ENCODE measurements at regions not wholly inside any gene's neighbourhood (a gene's known extent, or its start where the extent isn't known, plus 50 kb on each side); places are given as distances from the start of the nearest gene placed in this dataset.
"Not testable (repeated sequence)": the region's sequence is repeated elsewhere in the genome, so short reads cannot be mapped to it uniquely, and the experiment has no call there.

DNA sequence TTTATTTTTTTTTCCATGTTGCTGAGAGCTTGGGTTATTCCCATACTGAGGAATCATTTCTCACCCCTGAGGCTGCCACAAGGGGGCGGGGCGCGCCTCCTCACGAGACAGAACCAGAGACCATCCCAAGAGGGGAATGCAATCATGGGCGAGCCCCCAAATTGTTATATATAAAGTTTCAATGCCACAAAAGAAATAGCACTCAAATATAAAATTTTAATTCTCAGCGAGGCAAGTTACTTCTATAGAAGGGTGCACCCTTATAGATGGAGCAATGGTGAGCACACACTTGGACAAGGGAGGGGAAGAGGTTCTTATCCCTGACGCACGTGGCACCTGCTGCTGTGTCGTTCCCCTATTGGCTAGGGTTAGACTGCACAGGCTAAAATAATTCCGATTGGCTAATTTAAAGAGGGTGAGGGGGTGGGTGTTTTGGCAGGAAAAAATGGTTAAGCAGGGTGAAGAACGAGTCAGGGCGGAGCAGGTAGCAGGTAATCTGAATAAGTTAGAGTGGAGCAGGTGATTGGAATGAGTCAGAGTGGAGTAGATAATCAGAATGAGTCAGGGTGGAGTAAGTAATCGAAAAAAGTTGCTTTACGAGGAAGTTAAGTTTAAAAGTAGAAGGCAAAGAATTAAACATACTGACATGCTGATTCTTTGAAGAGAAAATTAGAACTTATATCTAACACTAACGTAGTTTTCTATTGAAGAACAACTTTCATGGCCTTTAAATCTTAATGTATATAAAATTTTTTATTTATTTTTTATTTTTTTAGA lies 177.5 kb downstream of the MTCL1 start:
- DNase-seq (ENCODE audit: low spot score) = no peak

DNA sequence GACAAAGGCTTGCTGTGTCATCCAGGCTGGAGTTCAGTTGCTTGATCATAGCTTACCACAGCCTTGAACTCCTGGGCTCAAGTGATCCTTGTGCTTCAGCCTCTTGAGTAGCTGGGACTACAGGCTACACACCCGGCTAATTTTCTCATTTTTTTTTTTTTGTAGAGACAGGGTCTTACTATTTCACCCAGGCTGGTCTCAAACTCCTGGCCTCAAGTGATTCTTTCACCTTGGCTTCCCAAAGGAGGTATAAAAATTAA lies 178.0 kb downstream of the MTCL1 start:
- no peak for DNase-seq (ENCODE audit: low spot score)

DNA sequence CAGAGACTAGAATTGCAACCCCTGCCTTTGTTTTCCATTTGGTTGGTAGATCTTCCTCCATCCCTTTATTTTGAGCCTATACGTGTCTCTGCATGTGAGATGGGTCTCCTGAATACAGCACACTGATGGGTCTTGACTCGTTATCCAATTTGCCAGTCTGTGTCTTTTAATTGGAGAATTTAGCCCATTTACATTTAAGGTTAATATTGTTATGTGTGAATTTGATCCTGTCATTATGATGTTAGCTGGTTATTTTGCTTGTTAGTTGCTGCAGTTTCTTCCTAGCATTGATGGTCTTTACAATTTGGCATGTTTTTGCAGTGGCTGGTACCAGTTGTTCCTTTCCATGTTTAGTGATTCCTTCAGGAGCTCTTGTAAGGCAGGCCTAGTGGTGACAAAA lies 182.5 kb downstream of the MTCL1 start:
- not testable (repeated sequence) for DNase-seq (ENCODE audit: low spot score)

DNA sequence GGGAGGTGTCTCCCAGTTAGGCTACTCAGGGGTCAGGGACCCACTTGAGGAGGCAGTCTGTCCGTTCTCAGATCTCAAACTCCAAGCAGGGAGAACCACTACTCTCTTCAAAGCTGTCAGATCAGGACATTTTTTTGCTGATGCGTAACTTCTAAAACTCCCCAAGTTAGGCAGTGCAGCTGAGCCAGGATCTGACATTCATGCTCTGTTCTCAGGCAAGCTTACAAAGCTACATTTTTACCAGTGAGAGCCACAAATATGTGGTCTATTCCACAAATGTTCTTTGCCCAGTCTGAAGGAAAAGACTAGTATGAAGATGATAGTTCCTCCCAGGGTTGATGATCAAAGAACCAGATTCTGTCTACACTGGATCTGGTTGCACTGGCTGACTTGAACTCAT lies 184.1 kb downstream of the MTCL1 start:
- no peak for DNase-seq (ENCODE audit: low spot score)

DNA sequence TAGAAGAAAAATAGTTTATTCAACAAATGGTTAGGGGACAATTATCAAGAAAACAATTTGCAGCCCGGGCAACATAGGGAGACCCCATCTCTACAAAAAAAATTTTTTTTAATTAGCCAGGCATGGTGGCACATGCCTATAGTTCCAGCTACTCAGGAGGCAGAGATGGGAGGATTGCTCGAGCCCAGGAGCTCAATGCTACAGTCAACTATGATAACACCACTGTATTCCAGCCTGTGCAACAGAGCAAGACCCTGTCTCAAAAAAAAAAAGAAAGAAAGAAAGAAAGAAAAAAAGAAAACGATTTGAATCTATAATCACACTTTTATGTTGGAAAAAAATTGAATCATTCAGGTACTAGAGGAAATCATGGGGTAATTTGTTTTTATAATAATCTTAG lies 185.1 kb downstream of the MTCL1 start:
- DNase-seq (ENCODE audit: low spot score) = not testable (repeated sequence)

DNA sequence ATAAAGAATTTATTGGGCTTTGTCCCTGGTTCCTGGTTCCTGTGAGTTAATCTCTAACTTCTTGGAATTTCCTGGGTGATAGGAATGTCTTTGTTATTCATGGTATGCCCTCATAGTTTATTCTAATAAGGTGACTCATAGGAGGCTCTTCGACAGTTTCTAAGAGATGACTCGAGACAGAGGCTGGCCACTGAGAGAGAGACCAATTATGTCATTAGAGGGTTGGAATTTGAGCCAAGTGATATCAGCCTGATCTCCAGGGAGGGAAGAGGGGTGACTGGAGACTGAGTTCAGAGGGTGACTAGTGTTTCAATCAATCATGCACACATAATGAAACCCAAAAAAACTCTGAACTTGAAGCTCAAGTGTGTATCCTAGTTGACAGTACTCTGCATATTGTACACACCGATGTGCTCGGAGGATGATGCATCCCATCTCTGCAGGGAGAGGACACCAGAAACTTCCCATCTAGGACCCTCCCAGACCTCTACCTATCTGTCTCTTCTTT lies 185.7 kb downstream of the MTCL1 start:
- DNase-seq (ENCODE audit: low spot score) = no peak

DNA sequence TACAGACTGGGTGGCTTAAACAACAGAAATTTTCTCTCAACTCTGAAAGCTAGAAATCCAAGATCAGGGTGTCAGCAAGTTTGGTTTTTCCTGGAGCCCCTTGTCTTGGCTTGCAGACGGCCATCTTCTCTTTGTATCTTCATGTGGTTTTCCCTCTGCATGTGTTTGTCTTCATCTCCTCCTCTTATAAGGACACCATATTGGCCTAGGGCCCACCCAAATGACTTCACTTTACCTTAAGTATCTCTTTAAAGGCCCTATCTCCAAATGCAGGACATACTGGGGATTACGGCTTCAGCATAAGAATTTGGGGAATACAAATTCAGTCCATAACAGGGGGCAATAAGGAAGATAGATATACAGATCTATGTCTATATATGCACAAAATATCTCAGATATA lies 187.9 kb downstream of the MTCL1 start:
- DNase-seq (ENCODE audit: low spot score) = no peak

DNA sequence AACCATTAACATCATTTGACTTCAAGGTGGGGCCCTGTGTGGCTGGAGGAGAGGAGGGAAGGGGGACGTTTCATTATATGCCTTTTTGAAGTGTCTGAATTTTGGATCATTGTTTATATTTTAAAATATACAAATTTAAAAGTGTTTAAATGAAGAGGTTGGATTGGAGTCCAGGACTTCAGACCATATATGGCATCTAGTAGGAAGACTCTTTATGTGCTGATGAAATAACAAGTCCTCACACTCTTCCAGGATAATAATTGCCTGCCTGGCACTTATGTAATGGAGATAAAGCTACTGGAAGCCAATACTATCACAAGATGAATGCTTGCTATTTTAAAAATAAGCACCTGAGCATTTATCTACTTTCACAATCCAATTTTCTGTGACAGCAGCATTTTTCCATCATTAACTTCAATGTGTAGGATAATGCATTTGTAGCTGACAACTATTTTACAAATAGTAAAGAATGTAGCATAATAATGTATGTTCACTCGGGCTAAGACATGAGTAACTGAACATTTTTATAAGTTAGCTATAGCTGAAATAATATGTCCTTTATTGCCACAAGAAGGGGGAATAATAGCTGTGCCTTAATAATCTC lies 188.4 kb downstream of the MTCL1 start:
- peak; percentile 2 for DNase-seq (ENCODE audit: low spot score)

DNA sequence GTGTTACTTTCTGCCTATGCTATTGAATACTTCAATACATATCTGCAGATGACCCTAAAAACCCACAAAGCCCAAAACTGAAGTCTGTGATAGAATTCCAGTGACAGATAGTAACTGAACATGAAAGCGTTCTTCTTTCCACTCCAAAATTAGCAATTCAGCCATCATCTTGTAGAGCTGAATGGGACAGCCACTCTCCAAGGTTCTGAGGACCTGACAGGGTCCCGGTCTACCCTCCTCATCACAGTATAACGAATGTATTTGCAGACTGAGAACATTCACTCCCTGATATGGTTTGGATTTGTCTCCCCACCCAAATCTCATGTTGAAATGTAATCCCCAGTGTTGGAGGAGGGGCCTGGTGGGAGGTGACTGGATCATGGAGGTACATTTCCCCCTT lies 189.5 kb downstream of the MTCL1 start:
- no peak for DNase-seq (ENCODE audit: low spot score)

DNA sequence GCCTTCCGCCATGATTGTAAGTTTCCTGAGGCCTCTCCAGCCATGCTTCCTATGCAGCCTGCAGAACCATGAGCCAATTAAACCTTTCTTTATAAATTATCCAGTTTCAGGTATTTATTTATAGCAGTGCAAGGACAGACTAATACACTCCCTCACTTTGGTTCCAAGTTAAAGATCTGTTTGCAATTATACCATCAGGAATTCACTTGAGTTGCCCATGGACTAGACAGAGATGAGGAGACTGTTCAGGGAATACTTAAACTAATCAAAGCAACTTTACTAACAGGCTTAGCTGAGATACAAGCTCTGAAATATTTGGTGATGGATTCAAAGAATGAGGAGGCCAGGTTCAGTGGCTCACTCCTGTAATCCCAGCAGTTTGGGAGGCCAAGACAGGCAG lies 190.0 kb downstream of the MTCL1 start:
- DNase-seq (ENCODE audit: low spot score) = no peak

DNA sequence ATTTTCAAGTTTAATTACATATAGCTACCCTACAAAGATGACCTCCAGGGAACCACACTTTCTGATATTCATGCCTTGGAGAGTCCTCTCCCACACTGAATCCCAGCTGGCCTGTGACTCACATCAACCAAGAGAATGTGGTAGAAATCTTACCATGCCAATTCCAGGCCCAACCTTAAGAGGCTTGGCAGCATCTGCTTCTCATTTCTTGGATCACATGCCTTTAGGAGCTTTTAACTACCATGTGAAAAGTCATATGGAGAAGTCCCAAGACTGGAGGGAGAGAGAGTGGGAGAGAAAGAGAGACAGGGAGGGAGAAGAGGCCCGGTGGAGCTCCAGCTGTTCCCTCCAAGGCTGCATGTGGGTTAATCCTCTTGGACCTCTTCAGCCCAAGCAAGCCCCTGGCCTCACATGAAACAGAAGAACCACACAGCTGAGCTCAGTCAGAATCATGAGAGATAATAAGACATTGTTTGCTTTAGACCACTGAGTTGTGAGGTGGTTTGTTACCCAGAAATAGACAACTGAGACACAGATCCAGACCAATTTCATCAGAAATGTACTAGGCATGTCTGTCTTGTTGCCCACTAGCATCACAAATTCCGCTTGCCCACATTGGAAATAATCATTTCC lies 190.7 kb downstream of the MTCL1 start:
- no peak for DNase-seq (ENCODE audit: low spot score)

DNA sequence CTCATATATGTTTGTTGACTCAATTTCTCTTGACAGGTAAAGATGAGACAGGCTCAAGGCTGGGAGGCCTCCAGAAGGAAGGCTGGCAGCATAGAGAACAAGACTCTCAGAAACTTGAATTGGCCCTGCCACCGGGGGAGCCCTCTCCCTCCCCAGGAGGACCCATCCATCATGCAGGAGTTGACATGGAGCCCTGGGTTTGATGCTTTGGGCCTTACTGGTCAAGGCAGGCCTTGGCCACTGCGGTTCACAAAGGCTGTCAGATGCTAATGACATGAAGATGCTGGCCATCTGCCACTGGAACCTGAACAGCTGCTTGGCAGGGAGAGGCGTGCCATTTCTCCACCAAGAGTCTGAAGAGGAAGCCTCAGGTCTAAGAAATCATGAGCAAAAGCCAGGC lies 193.6 kb downstream of the MTCL1 start:
- DNase-seq (ENCODE audit: low spot score) = no peak

DNA sequence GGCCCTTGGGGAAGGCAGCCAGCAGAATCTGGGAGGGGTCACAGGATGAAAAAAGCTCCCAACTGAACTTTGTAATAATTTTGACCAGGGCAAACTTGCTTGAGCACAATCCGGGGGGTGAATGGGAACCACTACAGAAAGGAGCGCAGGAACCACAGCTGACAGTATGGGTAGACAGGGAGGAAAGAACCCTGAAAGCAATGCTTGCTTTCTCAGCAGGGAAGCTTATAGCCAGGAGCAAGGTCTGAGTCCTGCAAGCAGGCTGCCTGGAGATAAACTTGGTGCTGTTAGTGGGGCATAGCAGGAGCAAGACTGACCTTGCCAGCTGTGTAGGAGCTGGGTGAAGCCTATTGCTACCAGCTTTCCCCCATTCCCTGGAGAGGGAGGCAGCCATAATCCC lies 195.2 kb downstream of the MTCL1 start:
- no peak for DNase-seq (ENCODE audit: low spot score)

DNA sequence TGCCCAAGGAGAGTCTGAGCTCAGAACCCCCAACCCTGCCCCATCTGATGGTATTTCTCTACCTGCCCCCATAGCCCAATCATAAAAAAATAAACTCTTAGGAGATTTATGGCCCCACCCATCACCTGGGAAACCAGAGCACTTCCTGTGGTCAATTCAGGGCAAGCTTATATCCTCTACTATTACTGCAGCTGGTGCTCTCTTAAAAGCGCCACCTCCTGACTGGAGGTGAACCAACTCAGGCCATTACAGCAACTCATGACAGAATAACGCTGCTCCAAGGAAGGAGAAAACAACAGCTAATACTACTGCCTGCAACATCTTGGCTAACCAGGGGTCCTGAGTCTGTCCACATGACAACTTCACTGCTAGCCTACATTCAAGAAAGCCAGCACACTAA lies 195.7 kb downstream of the MTCL1 start:
- no peak for DNase-seq (ENCODE audit: low spot score)

DNA sequence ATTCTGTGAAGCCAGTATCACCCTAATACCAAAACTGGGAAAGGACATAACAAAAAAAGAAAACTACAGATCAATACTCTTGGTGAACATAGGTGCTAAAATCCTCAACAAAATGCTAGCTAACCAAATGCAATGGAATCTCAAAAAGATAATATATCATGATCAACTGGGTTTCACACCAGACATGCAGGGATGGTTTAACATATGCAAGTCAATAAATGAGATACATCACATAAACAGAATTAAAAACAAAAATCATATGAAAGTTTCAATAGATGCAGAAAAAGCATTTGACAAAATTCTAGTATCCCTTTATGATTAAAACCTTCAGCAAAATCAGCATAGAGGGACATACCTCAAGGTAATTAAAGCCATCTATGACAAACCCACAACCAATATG lies 198.2 kb upstream of the NDUFV2 start:
- DNase-seq (ENCODE audit: low spot score) = no peak

DNA sequence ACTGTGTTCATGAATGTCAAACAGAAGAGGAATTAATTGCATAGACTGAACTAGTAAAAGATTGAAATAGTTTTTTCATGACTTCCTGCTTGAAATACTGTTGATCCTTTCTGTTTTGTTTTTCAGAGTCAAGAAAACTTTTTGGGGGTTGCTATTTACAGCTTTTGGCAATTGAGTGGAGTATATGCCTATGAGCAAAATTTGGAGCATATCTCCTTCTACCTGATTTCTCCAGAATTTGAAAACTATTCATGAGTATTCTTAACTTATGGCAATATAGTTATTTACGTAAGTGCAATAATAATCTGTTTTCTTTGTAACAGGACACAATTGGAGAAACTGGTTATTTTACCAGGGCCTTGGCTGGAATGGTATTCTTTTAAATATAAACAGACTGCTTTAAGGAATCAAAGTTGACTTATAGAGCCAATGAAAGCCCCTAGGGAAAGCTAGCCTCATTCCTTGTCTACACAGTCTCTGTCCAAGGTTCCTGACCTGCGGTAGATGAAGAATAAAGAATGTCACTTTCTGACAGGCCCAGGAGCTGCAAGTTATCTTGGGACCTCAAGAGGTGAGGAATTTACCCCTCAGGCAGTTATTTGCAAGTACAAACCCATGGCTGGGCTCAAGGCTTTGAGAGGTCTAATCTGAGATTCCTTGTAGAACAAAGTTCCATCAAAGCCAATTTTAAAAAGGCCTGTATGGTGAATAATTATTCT lies 193.5 kb upstream of the NDUFV2 start:
- DNase-seq (ENCODE audit: low spot score) = no peak

DNA sequence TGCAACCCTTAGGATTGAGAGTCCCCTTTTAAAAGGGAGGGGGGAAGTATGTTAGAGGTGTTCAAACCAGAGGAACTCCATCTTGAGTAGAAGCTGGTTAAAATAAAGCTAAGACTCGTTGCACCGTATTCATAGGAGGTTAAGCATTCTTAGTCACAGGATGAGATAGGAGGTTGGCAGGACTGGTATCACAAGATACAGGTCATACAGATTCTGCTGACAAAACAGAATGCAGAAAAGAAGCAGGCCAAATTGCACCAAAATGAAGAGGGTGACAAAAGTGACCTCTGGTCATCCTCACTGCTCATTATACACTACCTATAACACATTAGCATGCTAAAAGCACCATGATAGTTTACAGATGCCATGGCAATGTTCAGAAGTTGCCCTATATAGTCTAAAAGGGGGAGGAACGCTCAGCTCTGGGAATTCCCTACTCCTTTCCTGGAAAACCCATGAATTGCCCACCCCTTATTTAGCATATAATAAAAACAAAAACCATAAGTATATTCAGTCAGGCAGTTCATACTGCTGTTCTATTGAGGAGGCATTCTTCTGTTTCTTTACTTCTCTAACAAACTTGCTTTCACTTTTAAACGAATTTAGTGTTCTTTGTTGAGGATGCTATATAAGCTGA lies 192.2 kb upstream of the NDUFV2 start:
- DNase-seq (ENCODE audit: low spot score) = no peak

DNA sequence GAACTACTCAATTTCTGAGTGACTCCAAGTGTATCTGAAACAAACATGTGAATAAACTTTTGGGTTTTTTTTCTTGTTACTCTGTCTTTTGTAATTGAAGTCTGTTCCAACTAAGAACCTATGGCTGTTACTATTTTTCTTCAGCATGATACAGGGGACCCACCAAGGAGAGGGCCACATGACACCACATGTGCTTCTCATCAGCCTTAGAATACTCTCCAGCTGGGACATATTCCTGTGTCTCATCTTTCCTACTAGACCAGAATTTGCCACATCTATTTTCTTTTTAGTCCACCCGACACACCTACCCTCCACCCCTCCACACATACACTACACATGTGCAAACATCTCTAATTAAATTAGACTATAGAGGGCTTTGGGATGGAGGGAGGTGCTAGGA lies 191.7 kb upstream of the NDUFV2 start:
- no peak for DNase-seq (ENCODE audit: low spot score)

DNA sequence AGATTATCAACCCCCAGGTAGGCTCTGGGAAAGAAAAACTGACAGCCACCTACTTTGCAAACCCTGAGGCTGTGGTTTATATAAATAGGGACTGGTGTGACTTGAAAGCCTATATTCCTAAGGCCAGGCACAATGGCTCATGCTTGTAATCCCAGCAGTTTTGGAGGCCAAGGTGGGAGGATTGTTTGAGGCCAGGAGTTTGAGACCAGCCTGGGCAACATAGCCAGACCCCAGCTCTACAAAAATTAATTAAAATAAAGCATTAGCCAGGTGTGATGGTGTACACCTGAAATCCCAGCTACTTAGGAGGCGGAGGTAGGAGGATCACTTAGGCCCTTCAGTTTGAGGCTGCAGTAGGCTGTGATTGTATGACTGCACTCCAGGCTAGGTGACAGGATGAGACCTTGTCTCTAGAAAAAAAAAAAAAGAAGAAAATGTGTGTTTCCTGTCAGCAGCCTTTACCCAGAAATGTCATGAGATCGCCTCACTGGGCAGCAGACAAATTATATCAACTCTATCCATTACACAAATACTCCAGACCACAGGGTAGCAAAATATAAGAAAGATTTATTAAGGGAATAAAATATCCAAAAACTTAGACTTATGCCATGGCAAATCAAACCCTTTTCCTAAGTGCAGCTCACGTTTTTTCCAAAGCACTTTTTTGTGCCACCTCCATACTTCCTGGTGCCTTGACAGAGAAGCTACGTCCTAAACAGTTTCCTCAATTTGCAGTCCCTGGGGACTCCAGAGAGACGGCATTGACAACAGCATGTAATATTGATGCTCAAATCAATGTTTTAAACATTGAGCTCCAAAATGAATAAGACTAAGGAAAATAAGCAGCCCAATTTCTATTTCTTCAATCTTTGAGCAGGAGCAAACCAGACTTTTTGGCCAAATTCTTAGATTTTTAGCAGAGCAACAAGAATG lies 190.8 kb upstream of the NDUFV2 start:
- no peak for DNase-seq (ENCODE audit: low spot score)

DNA sequence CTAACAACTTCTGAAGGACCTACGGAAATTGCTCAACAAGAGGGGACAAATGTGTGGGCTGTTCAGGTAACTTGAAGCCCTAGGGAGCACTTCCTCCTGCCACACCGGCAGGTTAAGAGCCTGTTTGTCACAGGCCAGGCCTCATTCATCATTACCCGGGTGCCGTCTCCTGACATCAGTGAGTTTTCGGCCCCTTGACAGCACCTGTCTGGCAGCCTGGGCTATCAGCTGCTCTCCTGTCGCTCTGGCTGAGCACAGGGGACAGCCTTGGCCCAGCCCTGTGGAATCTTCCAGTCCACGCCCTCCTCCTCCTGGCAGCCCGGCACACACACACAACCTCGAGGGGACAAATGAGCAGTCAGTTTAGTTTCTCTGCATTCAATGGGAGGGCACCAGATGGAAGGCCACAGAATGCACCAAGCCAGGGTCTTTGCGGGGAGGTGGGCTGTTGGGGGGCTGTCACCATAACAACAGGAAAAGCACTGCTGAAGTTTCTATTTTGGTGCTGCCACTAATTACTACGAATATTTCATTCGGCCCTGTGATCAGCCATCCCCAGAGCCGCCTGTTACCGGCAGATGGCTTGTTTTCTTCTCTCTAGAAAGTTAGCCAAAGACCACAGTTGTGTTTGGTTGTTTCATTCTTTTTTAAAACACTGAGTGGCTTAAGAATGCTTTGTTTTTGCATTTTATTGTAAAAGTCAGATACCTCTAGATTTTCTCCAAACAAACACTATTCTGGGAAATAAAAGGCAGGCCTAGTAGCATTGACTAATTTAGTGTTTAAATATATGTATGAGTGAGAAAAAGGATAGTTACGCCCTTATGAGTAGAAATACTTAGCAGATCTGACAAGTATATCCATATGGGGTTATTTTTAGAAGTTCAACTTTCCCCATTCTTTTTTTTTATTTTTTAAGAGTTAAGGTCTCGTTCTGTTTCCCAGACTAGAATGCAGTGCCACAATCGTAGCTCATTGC lies 189.9 kb upstream of the NDUFV2 start:
- DNase-seq (ENCODE audit: low spot score) = no peak
